GM19023 (cell line): ENCODE measurements at regions not wholly inside any gene's neighbourhood (a gene's known extent, or its start where the extent isn't known, plus 50 kb on each side); places are given as distances from the start of the nearest gene placed in this dataset.

ENCODE experiments used
- ATAC-seq: cut with Tn5 transposase; IDR thresholded peaks from one replicate; pipeline ENCODE4 v1.9.1; 2021; ENCODE audit warnings: mild to moderate bottlenecking, moderate library complexity; ENCODE audit not compliant: unreplicated experiment

- ATAC-seq: no peak
Observed at GRCh38 chr7:131900785-131901287, 344.4 kb upstream of the PODXL start.

- no peak for ATAC-seq
Observed at GRCh38 chr7:131899271-131900030, 343.0 kb upstream of the PODXL start.

- ATAC-seq: no peak
Observed at GRCh38 chr7:131898418-131898817, 342.0 kb upstream of the PODXL start.

GRCh38 chr7:131897790-131898165 is 341.4 kb upstream of the PODXL start:
- ATAC-seq: no peak

GRCh38 chr7:131897016-131897789 is 340.8 kb upstream of the PODXL start:
- ATAC-seq: no peak

GRCh38 chr7:131896165-131896863 is 339.9 kb upstream of the PODXL start:
- no peak for ATAC-seq

- no peak for ATAC-seq
Observed at GRCh38 chr7:131895541-131896164, 339.2 kb upstream of the PODXL start.

- no peak for ATAC-seq
Observed at GRCh38 chr7:131893631-131894340, 337.4 kb upstream of the PODXL start.

- no peak for ATAC-seq
Observed at GRCh38 chr7:131890176-131890575, 333.7 kb upstream of the PODXL start.

- no peak for ATAC-seq
Observed at GRCh38 chr7:131889572-131890150, 333.2 kb upstream of the PODXL start.

- ATAC-seq: no peak
Observed at GRCh38 chr7:131883769-131884168, 327.3 kb upstream of the PODXL start.

- no peak for ATAC-seq
Observed at GRCh38 chr7:131883196-131883595, 326.8 kb upstream of the PODXL start.

- ATAC-seq: no peak
Observed at GRCh38 chr7:131882321-131882720, 325.9 kb upstream of the PODXL start.

GRCh38 chr7:131880078-131880477 is 323.6 kb upstream of the PODXL start:
- no peak for ATAC-seq

GRCh38 chr7:131879424-131879823 is 323.0 kb upstream of the PODXL start:
- ATAC-seq: no peak

- ATAC-seq: no peak
Observed at GRCh38 chr7:131878777-131879176, 322.3 kb upstream of the PODXL start.

- no peak for ATAC-seq
Observed at GRCh38 chr7:131873581-131873980, 317.2 kb upstream of the PODXL start.

GRCh38 chr7:131869986-131870385 is 313.6 kb upstream of the PODXL start:
- no peak for ATAC-seq

- ATAC-seq: no peak
Observed at GRCh38 chr7:131869169-131869844, 312.9 kb upstream of the PODXL start.

- no peak for ATAC-seq
Observed at GRCh38 chr7:131867461-131867860, 311.0 kb upstream of the PODXL start.
